PC-9 (cell line): ENCODE measurements at regions not wholly inside any gene's neighbourhood (a gene's known extent, or its start where the extent isn't known, plus 50 kb on each side); places are given as distances from the start of the nearest gene placed in this dataset.

Source experiments
- CTCF ChIP-seq: fragments of 200-600 bp; sonication (generic); conservative IDR thresholded peaks from 2 replicates; pipeline ENCODE4 v1.6.1; 2017; ENCODE audit warnings: mixed run types, antibody characterized with exemption, mild to moderate bottlenecking, moderate library complexity
- EZH2 ChIP-seq: fragments of 200-600 bp; sonication (generic); IDR thresholded peaks from 2 replicates; pipeline ENCODE4 v1.8.0; 2017; ENCODE audit warnings: antibody characterized with exemption, low read depth

- no peak for TF ChIP-seq CTCF
- no peak for TF ChIP-seq EZH2
Observed at GRCh38 chr19:31885280-31885853, 460.0 kb upstream of the ZNF507 start.
